ENCODE measurements at regions not wholly inside any gene's neighbourhood (a gene's known extent, or its start where the extent isn't known, plus 50 kb on each side); places are given as distances from the start of the nearest gene placed in this dataset.

DNA sequence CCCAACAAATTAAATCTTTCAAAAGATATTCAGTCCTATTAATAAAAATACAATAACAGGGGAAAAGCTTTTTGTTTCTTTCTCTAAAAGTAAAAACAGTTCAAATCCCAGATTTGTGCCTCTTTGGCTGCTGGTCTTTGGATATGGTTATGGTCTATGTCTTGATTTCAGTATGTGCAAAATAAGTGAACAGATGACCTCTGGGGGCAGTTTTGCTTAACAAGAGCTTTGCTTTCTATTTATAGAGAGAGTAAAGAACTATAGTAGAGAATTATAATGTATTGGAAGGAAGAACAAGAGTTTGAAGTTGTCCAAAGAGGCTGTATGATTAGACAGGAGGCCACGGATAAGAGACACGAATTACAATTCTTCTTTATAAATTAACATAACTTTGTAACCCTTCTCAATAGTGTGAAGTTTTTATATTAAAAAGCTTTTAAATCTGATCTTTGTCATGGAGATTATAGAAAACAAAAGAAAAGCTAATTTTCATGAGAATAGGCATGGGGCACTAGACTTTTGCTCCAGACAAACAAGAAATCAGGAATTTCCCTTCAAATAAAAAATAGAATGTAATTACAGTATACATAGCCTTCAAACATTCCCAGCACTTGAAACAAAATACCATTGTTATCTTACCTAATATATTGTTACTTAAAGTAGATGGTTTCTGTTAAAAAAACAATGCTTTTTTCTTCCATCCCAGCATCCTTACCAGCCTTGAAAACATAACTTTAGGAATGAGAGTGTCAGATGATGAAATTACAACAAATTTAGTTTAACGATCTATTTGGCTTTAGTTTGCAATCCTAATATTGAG lies 432.7 kb upstream of the ARHGEF26 start:
- Histone ChIP-seq H3K4me3 (ENCODE audit: low read depth, low read length) (no peak overlapping the region), H3K27me3 (replicated peaks; ENCODE audit: control insufficient read depth, insufficient read depth, low read length) (no peaks in the 10 kb centered on the region), H3K4me1 (no peaks in the 10 kb centered on the region), H3K9me3 (no peaks in the 10 kb centered on the region), H3K36me3 (ENCODE audit: control insufficient read depth, insufficient read depth, low read length) (no peaks in the 10 kb centered on the region)
- DNase-seq: no peak
- H3K4me3 Mint-ChIP-seq (ENCODE audit: unreplicated experiment): no peak overlapping the region
- intact Hi-C loops (cut with micrococcal nuclease; ENCODE audit: unreplicated experiment): no loop called here
- H3K27ac Mint-ChIP-seq (ENCODE audit: unreplicated experiment): no peak overlapping the region
- no TSS peak for BruUV-seq (replicated peaks)
- H3K36me3 Mint-ChIP-seq (ENCODE audit: insufficient read depth, unreplicated experiment): no peaks in the 10 kb centered on the region
- H3K27me3 Mint-ChIP-seq (ENCODE audit: insufficient read depth, unreplicated experiment): no peaks in the 10 kb centered on the region
- POLR2A ChIA-PET: no interaction called here
- H3K4me1 Mint-ChIP-seq (ENCODE audit: low read depth, unreplicated experiment): peaks cover 8% of the 10 kb centered on the region
- CTCF ChIA-PET: interaction anchor here (1.4 kb wide), 1 partner anchor 245 kb away, joined by 5 read pairs; no protein-coding TSS in a partner anchor
- H3K9me3 Mint-ChIP-seq (ENCODE audit: unreplicated experiment): no peaks in the 10 kb centered on the region
- TF ChIP-seq, protein P1, sequence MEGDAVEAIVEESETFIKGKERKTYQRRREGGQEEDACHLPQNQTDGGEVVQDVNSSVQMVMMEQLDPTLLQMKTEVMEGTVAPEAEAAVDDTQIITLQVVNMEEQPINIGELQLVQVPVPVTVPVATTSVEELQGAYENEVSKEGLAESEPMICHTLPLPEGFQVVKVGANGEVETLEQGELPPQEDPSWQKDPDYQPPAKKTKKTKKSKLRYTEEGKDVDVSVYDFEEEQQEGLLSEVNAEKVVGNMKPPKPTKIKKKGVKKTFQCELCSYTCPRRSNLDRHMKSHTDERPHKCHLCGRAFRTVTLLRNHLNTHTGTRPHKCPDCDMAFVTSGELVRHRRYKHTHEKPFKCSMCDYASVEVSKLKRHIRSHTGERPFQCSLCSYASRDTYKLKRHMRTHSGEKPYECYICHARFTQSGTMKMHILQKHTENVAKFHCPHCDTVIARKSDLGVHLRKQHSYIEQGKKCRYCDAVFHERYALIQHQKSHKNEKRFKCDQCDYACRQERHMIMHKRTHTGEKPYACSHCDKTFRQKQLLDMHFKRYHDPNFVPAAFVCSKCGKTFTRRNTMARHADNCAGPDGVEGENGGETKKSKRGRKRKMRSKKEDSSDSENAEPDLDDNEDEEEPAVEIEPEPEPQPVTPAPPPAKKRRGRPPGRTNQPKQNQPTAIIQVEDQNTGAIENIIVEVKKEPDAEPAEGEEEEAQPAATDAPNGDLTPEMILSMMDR (IDR thresholded peaks at IDR 0.05; ENCODE audit: insufficient read depth in 1 of 2, low read depth in 1 of 2, low read length in 1 of 2, severe bottlenecking in 1 of 2, unreplicated experiment in 1 of 2): no peak

DNA sequence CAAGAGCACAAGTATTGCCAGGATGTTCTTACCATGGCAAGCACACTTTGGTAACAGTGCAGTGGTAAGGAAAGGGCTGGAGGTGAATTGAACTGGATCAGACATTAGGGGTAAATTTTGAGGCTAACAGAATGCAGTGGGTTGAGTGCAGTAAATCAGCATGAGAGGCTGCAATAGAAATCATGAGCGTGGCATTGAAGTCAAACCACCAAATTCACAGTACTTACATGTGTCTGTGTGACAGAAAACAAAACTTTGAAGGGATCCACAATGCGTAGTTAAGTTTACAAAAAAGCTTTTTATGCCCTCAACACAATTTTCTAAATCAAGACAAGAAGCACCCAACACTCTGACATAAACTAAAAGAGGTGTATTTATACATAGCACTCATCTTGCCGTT lies 428.0 kb upstream of the ARHGEF26 start:
- Histone ChIP-seq H3K9me3 (no peaks in the 10 kb centered on the region), H3K27me3 (replicated peaks; ENCODE audit: control insufficient read depth, insufficient read depth, low read length) (no peaks in the 10 kb centered on the region), H3K4me1 (no peaks in the 10 kb centered on the region), H3K36me3 (ENCODE audit: control insufficient read depth, insufficient read depth, low read length) (no peaks in the 10 kb centered on the region), H3K4me3 (ENCODE audit: low read depth, low read length) (no peak overlapping the region)
- TF ChIP-seq, protein P1 (IDR thresholded peaks at IDR 0.05; ENCODE audit: insufficient read depth in 1 of 2, low read depth in 1 of 2, low read length in 1 of 2, severe bottlenecking in 1 of 2, unreplicated experiment in 1 of 2): no peak
- H3K36me3 Mint-ChIP-seq (ENCODE audit: insufficient read depth, unreplicated experiment): no peaks in the 10 kb centered on the region
- DNase-seq: no peak
- H3K27ac Mint-ChIP-seq (ENCODE audit: unreplicated experiment): no peak overlapping the region
- H3K4me3 Mint-ChIP-seq (ENCODE audit: unreplicated experiment): no peak overlapping the region
- no peaks in the 10 kb centered on the region for H3K9me3 Mint-ChIP-seq (ENCODE audit: unreplicated experiment)
- ChIA-PET POLR2A (no interaction called here), CTCF (no interaction called here)
- intact Hi-C loops (cut with micrococcal nuclease; ENCODE audit: unreplicated experiment): no loop called here
- BruUV-seq (replicated peaks): no TSS peak
- H3K27me3 Mint-ChIP-seq (ENCODE audit: insufficient read depth, unreplicated experiment): no peaks in the 10 kb centered on the region
- no peaks in the 10 kb centered on the region for H3K4me1 Mint-ChIP-seq (ENCODE audit: low read depth, unreplicated experiment)

DNA sequence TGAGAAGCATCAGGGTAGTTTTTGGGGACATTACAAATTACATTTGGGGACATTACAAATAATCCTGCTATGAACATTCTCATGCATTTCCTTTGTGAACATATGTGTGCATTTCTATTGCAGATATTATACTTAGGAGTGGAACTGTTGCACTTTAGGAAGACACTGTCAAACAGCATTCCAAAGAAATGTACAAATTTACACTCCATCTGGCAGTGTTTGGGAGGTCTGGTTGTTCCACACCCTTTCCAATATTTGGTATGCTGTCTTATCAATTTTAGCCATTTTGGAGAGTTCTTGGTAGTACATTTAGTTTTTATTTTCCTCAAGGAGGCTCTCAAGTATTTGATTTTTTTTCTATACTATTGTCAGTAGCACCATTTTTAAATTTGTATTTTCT lies 419.1 kb upstream of the ARHGEF26 start:
- no TSS peak for BruUV-seq (replicated peaks)
- H3K36me3 Mint-ChIP-seq (ENCODE audit: insufficient read depth, unreplicated experiment): no peaks in the 10 kb centered on the region

More for the DNA sequence above, 419.1 kb upstream of the ARHGEF26 start:
- Mint-ChIP-seq H3K27ac (ENCODE audit: unreplicated experiment) (no peak overlapping the region), H3K27me3 (ENCODE audit: insufficient read depth, unreplicated experiment) (peaks cover 7% of the 10 kb centered on the region), H3K9me3 (ENCODE audit: unreplicated experiment) (no peaks in the 10 kb centered on the region), H3K4me1 (ENCODE audit: low read depth, unreplicated experiment) (no peaks in the 10 kb centered on the region), H3K4me3 (ENCODE audit: unreplicated experiment) (no peak overlapping the region)
- TF ChIP-seq, protein P1 (IDR thresholded peaks at IDR 0.05; ENCODE audit: insufficient read depth in 1 of 2, low read depth in 1 of 2, low read length in 1 of 2, severe bottlenecking in 1 of 2, unreplicated experiment in 1 of 2): no peak
- Histone ChIP-seq H3K9me3 (no peaks in the 10 kb centered on the region), H3K4me3 (ENCODE audit: low read depth, low read length) (no peak overlapping the region), H3K4me1 (no peaks in the 10 kb centered on the region), H3K27me3 (replicated peaks; ENCODE audit: control insufficient read depth, insufficient read depth, low read length) (no peaks in the 10 kb centered on the region), H3K36me3 (ENCODE audit: control insufficient read depth, insufficient read depth, low read length) (no peaks in the 10 kb centered on the region)
- intact Hi-C loops (cut with micrococcal nuclease; ENCODE audit: unreplicated experiment): loop anchor here (10.0 kb wide), 1 partner anchor 223 kb away; no protein-coding TSS in a partner anchor
- ChIA-PET CTCF (no interaction called here), POLR2A (no interaction called here)
- DNase-seq: no peak

All from Caco-2 (cell line).